ENCODE measurements at regions not wholly inside any gene's neighbourhood (a gene's known extent, or its start where the extent isn't known, plus 50 kb on each side); places are given as distances from the start of the nearest gene placed in this dataset.

DNA sequence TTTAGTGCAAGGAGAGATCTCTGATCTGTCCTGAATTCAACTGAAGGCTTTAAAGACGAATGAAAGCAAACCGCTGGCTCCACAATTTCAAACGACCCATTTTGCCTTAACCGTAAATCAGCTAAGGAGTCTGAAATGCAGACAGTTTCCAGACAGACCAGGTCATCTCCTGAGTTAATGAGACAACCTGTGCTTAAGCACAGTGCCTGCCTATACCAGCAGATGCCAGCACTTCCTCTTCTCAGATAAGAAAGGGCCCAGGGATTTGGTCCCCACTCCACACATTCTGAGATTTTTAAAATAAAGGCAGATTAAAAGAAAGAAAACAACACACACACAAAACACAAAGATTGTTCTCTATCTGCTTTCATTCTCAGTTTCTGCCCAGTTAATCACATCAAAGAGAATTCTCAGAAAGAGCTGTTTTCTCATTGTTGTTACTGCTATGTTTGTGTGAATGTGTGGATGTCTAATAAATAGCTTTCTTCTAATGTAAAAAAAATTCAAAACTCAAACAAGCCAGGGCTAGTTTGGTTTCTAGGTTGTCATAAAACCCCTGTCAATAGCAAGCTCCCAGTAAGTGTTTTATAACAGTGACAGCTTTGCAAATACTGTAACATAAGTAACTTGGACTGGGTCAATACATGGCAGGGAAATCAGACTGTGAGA is 157.7 kb upstream of the SLC24A2 start:
- H3K4me3 ChIP-seq (replicated peaks; ENCODE audit: low read depth, low read length) = no peak overlapping the region
- peak; percentile 51 for DNase-seq (ENCODE audit: low read depth)
- TF ChIP-seq, protein P1, sequence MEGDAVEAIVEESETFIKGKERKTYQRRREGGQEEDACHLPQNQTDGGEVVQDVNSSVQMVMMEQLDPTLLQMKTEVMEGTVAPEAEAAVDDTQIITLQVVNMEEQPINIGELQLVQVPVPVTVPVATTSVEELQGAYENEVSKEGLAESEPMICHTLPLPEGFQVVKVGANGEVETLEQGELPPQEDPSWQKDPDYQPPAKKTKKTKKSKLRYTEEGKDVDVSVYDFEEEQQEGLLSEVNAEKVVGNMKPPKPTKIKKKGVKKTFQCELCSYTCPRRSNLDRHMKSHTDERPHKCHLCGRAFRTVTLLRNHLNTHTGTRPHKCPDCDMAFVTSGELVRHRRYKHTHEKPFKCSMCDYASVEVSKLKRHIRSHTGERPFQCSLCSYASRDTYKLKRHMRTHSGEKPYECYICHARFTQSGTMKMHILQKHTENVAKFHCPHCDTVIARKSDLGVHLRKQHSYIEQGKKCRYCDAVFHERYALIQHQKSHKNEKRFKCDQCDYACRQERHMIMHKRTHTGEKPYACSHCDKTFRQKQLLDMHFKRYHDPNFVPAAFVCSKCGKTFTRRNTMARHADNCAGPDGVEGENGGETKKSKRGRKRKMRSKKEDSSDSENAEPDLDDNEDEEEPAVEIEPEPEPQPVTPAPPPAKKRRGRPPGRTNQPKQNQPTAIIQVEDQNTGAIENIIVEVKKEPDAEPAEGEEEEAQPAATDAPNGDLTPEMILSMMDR (IDR thresholded peaks at IDR 0.05; ENCODE audit: low read length, missing control alignments) = peak; percentile 55

DNA sequence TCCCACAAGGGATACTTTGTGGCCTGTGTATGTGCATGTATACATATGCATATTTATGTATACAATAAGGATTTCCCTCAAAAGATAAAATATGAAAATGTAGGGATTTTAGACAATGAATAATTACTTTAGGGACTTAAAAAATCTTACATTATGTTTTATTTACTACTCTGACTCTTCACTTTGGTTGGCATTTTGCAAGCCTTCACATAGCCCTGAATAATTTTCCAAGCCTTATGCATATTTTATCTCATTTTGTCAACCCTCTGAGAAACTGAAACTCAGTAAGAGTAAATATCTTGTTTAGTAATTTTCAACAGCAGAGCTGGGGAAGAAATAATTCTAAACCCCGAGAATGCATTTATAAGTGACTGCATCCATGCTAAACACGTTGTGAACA is 153.0 kb upstream of the SLC24A2 start:
- no peak overlapping the region for H3K4me3 ChIP-seq (replicated peaks; ENCODE audit: low read depth, low read length)
- no peak for DNase-seq (ENCODE audit: low read depth)
- TF ChIP-seq, protein P1 (IDR thresholded peaks at IDR 0.05; ENCODE audit: low read length, missing control alignments) = no peak

DNA sequence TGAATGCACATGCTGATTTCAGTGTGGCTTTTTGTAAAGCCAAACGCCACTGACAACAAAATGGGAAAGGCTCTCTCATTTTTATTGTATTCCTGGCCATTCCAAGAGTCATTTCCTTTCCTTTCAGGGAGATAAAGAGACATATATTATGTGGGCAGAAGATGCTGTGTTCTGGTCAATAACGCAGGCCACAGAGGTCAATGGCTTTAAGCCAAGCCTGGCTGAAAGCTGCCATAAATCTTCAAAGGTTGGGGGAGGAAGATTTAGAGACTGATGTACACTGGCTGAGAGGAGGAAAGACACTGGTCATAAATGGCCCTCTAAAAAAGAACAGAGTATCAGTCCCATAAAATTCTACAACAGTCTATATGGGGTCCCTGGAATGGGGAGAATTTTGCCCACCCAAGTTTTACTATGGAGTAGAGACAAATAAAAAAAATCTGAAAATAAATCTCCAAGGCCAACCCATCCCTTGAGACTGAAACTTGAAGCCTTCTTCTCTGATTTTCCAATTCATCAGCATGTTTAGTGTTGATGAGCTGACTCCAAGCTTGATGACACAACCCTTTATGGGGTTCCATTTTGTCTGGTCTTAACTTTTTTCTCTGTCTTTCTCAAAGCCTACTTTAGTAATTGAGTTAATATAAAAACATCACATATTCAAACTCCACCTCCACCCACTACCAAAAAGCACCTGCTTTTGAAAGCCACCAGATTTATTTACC is 152.1 kb upstream of the SLC24A2 start:
- TF ChIP-seq, protein P1 (IDR thresholded peaks at IDR 0.05; ENCODE audit: low read length, missing control alignments) = no peak
- no peak for DNase-seq (ENCODE audit: low read depth)
- H3K4me3 ChIP-seq (replicated peaks; ENCODE audit: low read depth, low read length) = no peak overlapping the region

DNA sequence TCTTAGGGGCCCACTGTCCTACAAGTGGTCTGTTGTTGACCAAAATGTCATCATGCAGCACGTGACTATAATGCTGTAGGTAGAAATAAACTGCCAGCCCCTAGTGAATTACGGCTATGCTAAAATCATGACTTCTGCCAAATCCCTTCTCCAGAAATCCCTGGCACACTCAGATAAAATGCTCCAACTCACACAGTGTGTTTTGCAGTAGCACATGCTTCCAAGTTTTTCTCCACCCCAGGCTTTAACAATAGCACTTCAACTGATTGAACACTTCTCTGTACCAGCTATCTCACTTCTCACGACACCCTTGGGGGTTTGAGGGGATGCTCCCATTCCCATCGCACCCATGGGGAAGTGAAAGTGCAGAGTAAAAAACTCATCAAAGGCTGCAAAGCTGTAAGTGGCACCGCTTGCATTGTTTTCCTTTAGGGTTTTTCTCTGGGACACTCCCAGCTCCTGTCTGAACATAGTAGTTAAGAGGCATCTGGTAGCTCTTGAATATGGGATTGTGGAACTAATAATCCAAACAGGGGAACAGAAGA is 151.0 kb upstream of the SLC24A2 start:
- H3K4me3 ChIP-seq (replicated peaks; ENCODE audit: low read depth, low read length) = no peak overlapping the region
- TF ChIP-seq, protein P1 (IDR thresholded peaks at IDR 0.05; ENCODE audit: low read length, missing control alignments) = no peak
- DNase-seq (ENCODE audit: low read depth) = no peak

DNA sequence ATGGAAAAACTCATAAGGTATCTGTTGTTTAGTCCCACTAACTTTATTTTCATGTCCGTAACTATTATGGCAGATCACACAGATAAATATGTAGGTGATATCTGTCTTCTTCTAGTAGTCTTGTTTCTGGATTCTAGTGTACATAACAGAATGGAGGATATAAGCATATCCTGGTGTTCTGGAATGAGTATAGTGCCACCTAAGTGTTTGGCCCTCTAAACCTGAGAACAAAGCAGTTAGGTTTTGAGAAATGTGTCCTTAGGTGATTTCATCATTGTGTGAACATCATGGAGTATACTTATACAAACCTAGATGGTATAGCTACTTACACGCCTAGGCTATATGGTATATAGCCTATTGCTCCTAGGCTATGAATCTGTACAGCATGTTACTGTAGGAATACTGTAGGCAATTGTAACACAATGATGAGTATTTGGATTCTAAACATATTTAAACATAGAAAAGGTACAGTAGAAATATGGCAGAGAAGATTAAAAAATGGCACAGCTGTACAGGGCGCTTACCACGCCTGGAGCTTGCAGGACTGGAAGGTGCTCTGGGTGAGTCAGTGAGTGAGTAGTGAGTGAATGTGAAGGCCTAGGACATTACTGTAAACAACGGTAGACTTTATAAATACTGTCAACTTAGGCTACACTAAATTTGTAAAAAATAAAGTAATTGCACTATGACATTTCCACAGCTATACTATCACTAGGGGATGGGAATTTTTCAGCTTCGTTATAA is 150.3 kb upstream of the SLC24A2 start:
- no peak for DNase-seq (ENCODE audit: low read depth)
- H3K4me3 ChIP-seq (replicated peaks; ENCODE audit: low read depth, low read length) = no peak overlapping the region
- TF ChIP-seq, protein P1 (IDR thresholded peaks at IDR 0.05; ENCODE audit: low read length, missing control alignments) = no peak

DNA sequence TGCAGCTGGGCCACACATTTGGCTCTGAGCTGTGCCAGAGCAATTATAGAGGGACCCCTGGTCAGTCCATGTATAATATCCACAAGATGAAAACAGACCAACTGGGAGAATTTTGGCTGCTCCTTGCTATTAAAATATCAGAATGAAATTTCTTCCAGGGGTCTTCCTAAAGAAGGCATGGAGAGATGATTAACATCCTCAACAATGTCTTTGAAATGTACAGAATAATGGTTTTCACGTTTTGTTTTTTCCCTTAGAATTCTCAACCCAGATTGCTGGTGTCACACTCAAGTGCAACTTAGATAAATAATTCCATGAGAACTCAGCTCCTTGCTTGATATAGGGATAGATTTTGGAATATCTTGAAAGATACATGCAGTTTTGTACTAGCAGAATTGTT is 148.3 kb upstream of the SLC24A2 start:
- TF ChIP-seq, protein P1 (IDR thresholded peaks at IDR 0.05; ENCODE audit: low read length, missing control alignments) = no peak
- no peak for DNase-seq (ENCODE audit: low read depth)
- no peak overlapping the region for H3K4me3 ChIP-seq (replicated peaks; ENCODE audit: low read depth, low read length)
